Thyroid gland (tissue), 4 donors: ENCODE measurements at regions not wholly inside any gene's neighbourhood (a gene's known extent, or its start where the extent isn't known, plus 50 kb on each side); places are given as distances from the start of the nearest gene placed in this dataset.

Experiments
- DNase-seq, 2 donors: peaks; one replicate each; pipeline ENCODE4 v3.0.0-alpha.2; 2019
- H3K27ac ChIP-seq, 3 donors: fragments of 200-600 bp; sonication (generic); 1 replicate in 2 of 3; 2 replicates in 1 of 3; pipeline ENCODE4 v1.5.1; 2016 to 2019; ENCODE audit warnings: mild to moderate bottlenecking in 1 of 3, moderate library complexity in 1 of 3
- H3K27me3 ChIP-seq: fragments of 200-600 bp; sonication (generic); one replicate; pipeline ENCODE4 v1.5.1; 2019
- H3K36me3 ChIP-seq, 2 donors: fragments of 200-600 bp; sonication (generic); one replicate each; pipeline ENCODE4 v1.5.1; 2016 to 2019
- H3K4me1 ChIP-seq, 2 donors: fragments of 200-600 bp; sonication (generic); one replicate each; pipeline ENCODE4 v1.5.1; 2017 to 2019
- H3K4me3 ChIP-seq, 3 donors: fragments of 200-600 bp; sonication (generic); replicated peaks in 1 of 3; 1 replicate in 2 of 3; 2 replicates in 1 of 3; pipeline ENCODE4 v1.5.1; 2016; ENCODE audit warnings: mild to moderate bottlenecking in 1 of 3
- H3K9me3 ChIP-seq: fragments of 200-600 bp; sonication (generic); one replicate; pipeline ENCODE4 v1.5.1; 2017
- POLR2A ChIP-seq, 2 donors: fragments of 450-650 bp; IDR thresholded peaks; one replicate each; pipeline ENCODE4 v1.6.1; 2017; ENCODE audit warnings: antibody characterized with exemption in 2 of 2, mild to moderate bottlenecking in 2 of 2, moderate library complexity in 1 of 2
- WGBS, 2 donors: methylation state at CpG; one replicate each; pipeline ENCODE4 v1.1.5; 2017; 5-methylcytosine and 5-hydroxymethylcytosine counted together
- intact Hi-C: fragments of 100-400 bp; cut with DNase I; formaldehyde crosslinking; loops from one replicate; pipeline ENCODE4 v1.15.1; 2023
- TF ChIP-seq, protein P1 (sequence below), 6 experiments: fragments of 200-600 bp in 3 of 6; fragments of 450-650 bp in 3 of 6; sonication (generic) in 3 of 6; IDR thresholded peaks; one replicate each; pipeline ENCODE4 v1.5.1; 2016 to 2019; ENCODE audit warnings: antibody characterized with exemption in 6 of 6, mild to moderate bottlenecking in 2 of 6, inconsistent platforms in 1 of 6, moderate library complexity in 1 of 6

DNA sequence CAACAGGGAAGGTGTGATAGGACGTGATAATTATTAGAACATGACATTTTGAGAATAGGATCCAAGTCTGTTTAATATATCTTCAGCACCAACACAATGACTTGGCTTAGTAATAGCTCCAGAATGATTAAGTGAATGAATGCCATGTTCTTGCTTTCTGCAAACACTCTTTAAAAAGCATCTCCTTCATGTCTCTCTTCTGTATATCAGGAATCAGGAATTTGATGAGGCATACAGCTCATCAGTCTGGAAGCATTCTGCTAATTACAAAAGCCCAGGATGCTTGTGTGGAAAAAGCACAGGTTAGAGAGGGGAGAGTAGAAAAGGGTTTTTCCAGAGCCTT, 113.0 kb upstream of the ZNF648 start:
- no peaks in the 10 kb centered on the region for H3K36me3 ChIP-seq
- peaks cover 6 to 15% of the 10 kb centered on the region in 2 donors for H3K4me1 ChIP-seq
- intact Hi-C loops = no loop called here
- no peak overlapping the region for H3K4me3 ChIP-seq
- no peak for DNase-seq
- no peaks in the 10 kb centered on the region for H3K27me3 ChIP-seq
- 71 to 77% methylated on average over 1 of the region's 1 CpG for WGBS, 2 donors
- no peak for TF ChIP-seq POLR2A (IDR thresholded peaks at IDR 0.05)
- TF ChIP-seq, protein P1, sequence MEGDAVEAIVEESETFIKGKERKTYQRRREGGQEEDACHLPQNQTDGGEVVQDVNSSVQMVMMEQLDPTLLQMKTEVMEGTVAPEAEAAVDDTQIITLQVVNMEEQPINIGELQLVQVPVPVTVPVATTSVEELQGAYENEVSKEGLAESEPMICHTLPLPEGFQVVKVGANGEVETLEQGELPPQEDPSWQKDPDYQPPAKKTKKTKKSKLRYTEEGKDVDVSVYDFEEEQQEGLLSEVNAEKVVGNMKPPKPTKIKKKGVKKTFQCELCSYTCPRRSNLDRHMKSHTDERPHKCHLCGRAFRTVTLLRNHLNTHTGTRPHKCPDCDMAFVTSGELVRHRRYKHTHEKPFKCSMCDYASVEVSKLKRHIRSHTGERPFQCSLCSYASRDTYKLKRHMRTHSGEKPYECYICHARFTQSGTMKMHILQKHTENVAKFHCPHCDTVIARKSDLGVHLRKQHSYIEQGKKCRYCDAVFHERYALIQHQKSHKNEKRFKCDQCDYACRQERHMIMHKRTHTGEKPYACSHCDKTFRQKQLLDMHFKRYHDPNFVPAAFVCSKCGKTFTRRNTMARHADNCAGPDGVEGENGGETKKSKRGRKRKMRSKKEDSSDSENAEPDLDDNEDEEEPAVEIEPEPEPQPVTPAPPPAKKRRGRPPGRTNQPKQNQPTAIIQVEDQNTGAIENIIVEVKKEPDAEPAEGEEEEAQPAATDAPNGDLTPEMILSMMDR (IDR thresholded peaks at IDR 0.05) = no peak
- no peaks in the 10 kb centered on the region for H3K9me3 ChIP-seq
- peak overlapping the region in 1 of 3 donors; percentile 30 for H3K27ac ChIP-seq

DNA sequence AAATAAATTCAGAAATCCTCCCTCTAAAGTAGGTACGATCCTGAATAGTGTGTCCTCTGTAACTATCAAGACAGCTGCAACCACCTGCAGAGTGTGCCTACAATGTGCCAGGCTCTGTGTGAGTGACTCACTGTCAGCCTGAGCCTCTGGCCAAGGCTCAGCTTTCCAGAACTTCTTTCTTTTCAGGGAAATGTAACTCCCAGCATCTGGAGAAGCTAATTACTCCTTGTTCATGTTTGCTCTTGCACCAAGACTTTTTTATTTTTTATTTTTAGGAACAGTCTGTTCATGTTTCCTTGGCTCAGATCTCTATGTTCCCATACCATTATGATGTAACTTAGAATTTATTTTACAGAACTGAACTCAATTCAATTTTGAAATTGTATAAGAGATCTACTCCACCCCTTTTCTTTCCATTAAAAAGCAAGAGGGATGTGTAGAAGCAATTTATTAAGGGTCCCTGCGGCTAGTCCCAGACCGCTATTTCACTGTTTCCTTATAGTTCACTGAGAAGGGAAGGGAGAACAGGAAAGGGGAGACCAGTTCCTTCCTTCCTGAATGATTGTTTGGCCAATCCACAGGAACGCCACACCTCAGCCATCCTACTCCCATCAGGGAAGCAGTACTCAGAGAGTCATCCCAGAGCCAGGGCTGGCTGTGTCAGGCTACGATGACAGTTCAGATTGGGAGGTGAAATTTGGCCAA, 112.4 kb upstream of the ZNF648 start:
- intact Hi-C loops = no loop called here
- no peak for TF ChIP-seq POLR2A (IDR thresholded peaks at IDR 0.05)
- TF ChIP-seq, protein P1 (IDR thresholded peaks at IDR 0.05) = no peak
- H3K27ac ChIP-seq = peak overlapping the region in 1 of 3 donors; percentile 30
- H3K9me3 ChIP-seq = no peaks in the 10 kb centered on the region
- H3K27me3 ChIP-seq = no peaks in the 10 kb centered on the region
- no peak for DNase-seq
- WGBS, 2 donors = 71 to 72% methylated on average over 5 of the region's 5 CpGs
- peaks cover 7 to 18% of the 10 kb centered on the region in 2 donors for H3K4me1 ChIP-seq
- H3K36me3 ChIP-seq = no peaks in the 10 kb centered on the region
- no peak overlapping the region for H3K4me3 ChIP-seq

DNA sequence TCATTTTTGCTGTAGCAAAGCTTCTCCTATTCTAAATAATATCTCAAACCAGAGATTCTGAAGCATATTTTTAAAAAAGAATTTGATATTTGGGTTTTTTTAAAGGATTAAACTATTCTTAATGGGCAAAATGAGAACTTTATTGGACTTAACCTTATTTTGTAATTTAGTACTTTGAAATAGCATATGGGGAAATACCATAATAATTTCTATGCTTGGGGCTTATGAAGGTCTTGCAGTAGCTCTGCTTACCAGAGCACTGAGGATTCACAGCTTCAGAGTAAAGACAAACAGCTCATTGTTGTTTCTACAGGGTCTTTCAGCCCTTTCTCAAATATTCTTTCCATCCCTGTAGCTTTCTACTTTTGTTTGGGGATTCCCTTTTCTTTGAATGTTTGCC, 111.2 kb upstream of the ZNF648 start:
- Histone ChIP-seq H3K27ac (peak overlapping the region in 1 of 3 donors; percentile 2), H3K4me1 (peaks cover 7 to 18% of the 10 kb centered on the region in 2 donors), H3K9me3 (no peaks in the 10 kb centered on the region), H3K4me3 (no peak overlapping the region), H3K27me3 (no peaks in the 10 kb centered on the region), H3K36me3 (no peaks in the 10 kb centered on the region)
- intact Hi-C loops = no loop called here
- TF ChIP-seq, protein P1 (IDR thresholded peaks at IDR 0.05) = no peak
- no peak for TF ChIP-seq POLR2A (IDR thresholded peaks at IDR 0.05)
- DNase-seq = no peak

DNA sequence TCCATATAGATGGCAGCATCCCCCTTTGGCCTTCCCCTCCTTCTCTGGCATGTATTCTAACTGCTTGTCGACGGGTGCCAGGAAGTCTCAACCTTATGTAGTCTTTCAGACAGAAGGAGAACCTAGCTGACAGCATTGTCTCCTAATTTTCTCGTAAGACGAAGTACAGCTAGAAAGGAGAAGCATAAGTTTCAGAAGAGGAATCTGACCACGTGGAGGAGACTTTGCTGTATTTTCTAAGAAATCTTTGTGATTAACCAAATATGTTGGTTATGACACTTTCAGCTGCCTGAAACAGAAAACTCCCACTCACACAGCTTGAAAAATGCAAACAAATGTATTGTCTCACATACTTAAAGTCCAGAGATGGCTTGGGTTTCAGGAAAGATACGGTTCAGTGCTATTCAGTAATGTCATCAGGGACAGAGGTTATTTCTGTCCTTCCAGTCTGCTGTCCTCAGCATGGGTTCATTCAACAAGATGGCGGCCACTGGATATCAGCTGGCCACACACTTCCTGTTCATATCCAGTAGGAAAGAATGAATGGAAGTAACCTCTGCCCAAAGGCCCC, 109.5 kb upstream of the ZNF648 start:
- DNase-seq = no peak
- peaks cover 7 to 18% of the 10 kb centered on the region in 2 donors for H3K4me1 ChIP-seq
- H3K4me3 ChIP-seq = no peak overlapping the region
- TF ChIP-seq POLR2A (IDR thresholded peaks at IDR 0.05) = no peak
- TF ChIP-seq, protein P1 (IDR thresholded peaks at IDR 0.05) = no peak
- no peak overlapping the region for H3K27ac ChIP-seq
- intact Hi-C loops = no loop called here
- H3K36me3 ChIP-seq = no peaks in the 10 kb centered on the region
- H3K9me3 ChIP-seq = no peaks in the 10 kb centered on the region
- H3K27me3 ChIP-seq = no peaks in the 10 kb centered on the region
- WGBS, 2 donors = 59 to 63% methylated on average over 7 of the region's 7 CpGs

- Histone ChIP-seq H3K4me3 (no peak overlapping the region), H3K27me3 (no peaks in the 10 kb centered on the region), H3K9me3 (no peaks in the 10 kb centered on the region), H3K36me3 (no peaks in the 10 kb centered on the region), H3K27ac (peak overlapping the region; percentile 27 to 54 (median 50)), H3K4me1 (peaks cover 7 to 23% of the 10 kb centered on the region in 2 donors)
- no peak for TF ChIP-seq POLR2A (IDR thresholded peaks at IDR 0.05)
- TF ChIP-seq, protein P1 (IDR thresholded peaks at IDR 0.05) = no peak
- intact Hi-C loops = no loop called here
- 34 to 61% methylated on average over 9 of the region's 9 CpGs for WGBS, 2 donors
- DNase-seq = peak; percentile 75 to 82
Measured at GRCh38 chr1:182169203-182169602, 107.7 kb upstream of the ZNF648 start.
